ENCODE measurements at regions not wholly inside any gene's neighbourhood (a gene's known extent, or its start where the extent isn't known, plus 50 kb on each side); places are given as distances from the start of the nearest gene placed in this dataset.

GRCh38 chr12:4118017-4118510 is 155.5 kb upstream of the CCND2 start:
- H3K27ac ChIP-seq = no peak overlapping the region
- H3K4me1 ChIP-seq = no peaks in the 10 kb centered on the region
- H2AFZ ChIP-seq = no peak overlapping the region
- H3K9ac ChIP-seq = no peak overlapping the region
- no peaks in the 10 kb centered on the region for H3K79me2 ChIP-seq
- H3K9me3 ChIP-seq (ENCODE audit: control insufficient read depth, low read length) = no peaks in the 10 kb centered on the region
- no peak for TF ChIP-seq CTCF (IDR thresholded peaks at IDR 0.05)
- no peaks in the 10 kb centered on the region for H3K27me3 ChIP-seq (ENCODE audit: control insufficient read depth, insufficient read depth, low read length)
- H3K4me3 ChIP-seq (ENCODE audit: low read depth, low read length) = no peak overlapping the region
- H3K36me3 ChIP-seq (ENCODE audit: control insufficient read depth, insufficient read depth, low read length) = no peaks in the 10 kb centered on the region
- H3K4me2 ChIP-seq (ENCODE audit: low read length) = no peak overlapping the region

GRCh38 chr12:4117386-4118016 is 156.1 kb upstream of the CCND2 start:
- Histone ChIP-seq H3K79me2 (no peaks in the 10 kb centered on the region), H3K4me2 (ENCODE audit: low read length) (no peak overlapping the region), H3K27me3 (ENCODE audit: control insufficient read depth, insufficient read depth, low read length) (no peaks in the 10 kb centered on the region), H3K4me3 (ENCODE audit: low read depth, low read length) (no peak overlapping the region), H2AFZ (no peak overlapping the region), H3K36me3 (ENCODE audit: control insufficient read depth, insufficient read depth, low read length) (no peaks in the 10 kb centered on the region), H3K4me1 (no peaks in the 10 kb centered on the region), H3K9ac (no peak overlapping the region), H3K9me3 (ENCODE audit: control insufficient read depth, low read length) (no peaks in the 10 kb centered on the region), H3K27ac (no peak overlapping the region)
- no peak for TF ChIP-seq CTCF (IDR thresholded peaks at IDR 0.05)

GRCh38 chr12:4116251-4117111 is 157.1 kb upstream of the CCND2 start:
- no peaks in the 10 kb centered on the region for H3K9me3 ChIP-seq (ENCODE audit: control insufficient read depth, low read length)
- no peak for TF ChIP-seq CTCF (IDR thresholded peaks at IDR 0.05)
- no peak overlapping the region for H3K4me2 ChIP-seq (ENCODE audit: low read length)
- H3K36me3 ChIP-seq (ENCODE audit: control insufficient read depth, insufficient read depth, low read length) = no peaks in the 10 kb centered on the region
- H3K27ac ChIP-seq = no peak overlapping the region
- no peak overlapping the region for H2AFZ ChIP-seq
- H3K9ac ChIP-seq = no peak overlapping the region
- no peaks in the 10 kb centered on the region for H3K27me3 ChIP-seq (ENCODE audit: control insufficient read depth, insufficient read depth, low read length)
- H3K79me2 ChIP-seq = no peaks in the 10 kb centered on the region
- no peaks in the 10 kb centered on the region for H3K4me1 ChIP-seq
- H3K4me3 ChIP-seq (ENCODE audit: low read depth, low read length) = no peak overlapping the region

- Histone ChIP-seq H3K27me3 (ENCODE audit: control insufficient read depth, insufficient read depth, low read length) (no peaks in the 10 kb centered on the region), H3K4me1 (no peaks in the 10 kb centered on the region), H3K27ac (no peak overlapping the region), H2AFZ (no peak overlapping the region), H3K9me3 (ENCODE audit: control insufficient read depth, low read length) (no peaks in the 10 kb centered on the region), H3K9ac (no peak overlapping the region), H3K4me3 (ENCODE audit: low read depth, low read length) (no peak overlapping the region), H3K4me2 (ENCODE audit: low read length) (no peak overlapping the region), H3K36me3 (ENCODE audit: control insufficient read depth, insufficient read depth, low read length) (no peaks in the 10 kb centered on the region), H3K79me2 (no peaks in the 10 kb centered on the region)
- no peak for TF ChIP-seq CTCF (IDR thresholded peaks at IDR 0.05)
Measured at GRCh38 chr12:4115570-4115969, 158.0 kb upstream of the CCND2 start.

Measured in parathyroid adenoma (tissue), 2 donors.